ENCODE measurements at regions not wholly inside any gene's neighbourhood (a gene's known extent, or its start where the extent isn't known, plus 50 kb on each side); places are given as distances from the start of the nearest gene placed in this dataset.
A peak's percentile ranks its signal among the peaks of the same experiment; 100 is the strongest.

- peak; percentile 73 for DNase-seq (ENCODE audit: low spot score)
- ATAC-seq, result peak; percentile 96
- H3K4me1 Mint-ChIP-seq, result 0 out of 2 replicates have a peak, but pooled peaks cover 3% of the 10 kb centered on the region
- TF ChIP-seq ATF6 (CRISPR knock-in tag; IDR thresholded peaks at IDR 0.05) (no peak), SMAD4 (CRISPR knock-in tag; IDR thresholded peaks at IDR 0.05) (no peak), EMX1 (CRISPR knock-in tag; IDR thresholded peaks at IDR 0.05) (0 out of 2 replicates have a peak, but pooled peaks have one; percentile 57)
- no peaks in the 10 kb centered on the region for H3K36me3 Mint-ChIP-seq
- POLR2A ChIA-PET, result no interaction called here
- H3K27ac Mint-ChIP-seq, result no peak overlapping the region
- H3K27me3 Mint-ChIP-seq (ENCODE audit: low read depth), result peaks cover 5% of the 10 kb centered on the region
- H3K4me3 Mint-ChIP-seq, result no peak overlapping the region
- CTCF ChIA-PET, result interaction anchor here (0.5 to 3.9 kb wide), 14 partner anchors 12 to 743 kb away, joined by 3 to 50 read pairs (median 3); no protein-coding TSS in a partner anchor
- peaks cover 26% of the 10 kb centered on the region for H3K9me3 Mint-ChIP-seq
Observed at GRCh38 chr5:173396311-173396993, 68.2 kb upstream of the STC2 start.

- no peak overlapping the region for H3K27ac Mint-ChIP-seq
- H3K4me3 Mint-ChIP-seq, result no peak overlapping the region
- peaks cover 23% of the 10 kb centered on the region for H3K9me3 Mint-ChIP-seq
- POLR2A ChIA-PET, result no interaction called here
- CTCF ChIA-PET, result interaction anchor here (0.7 to 3.9 kb wide), 12 partner anchors 12 to 185 kb away, joined by 3 to 50 read pairs (median 3); no protein-coding TSS in a partner anchor
- DNase-seq (ENCODE audit: low spot score) (no peak), ATAC-seq (no peak)
- no peaks in the 10 kb centered on the region for H3K36me3 Mint-ChIP-seq
- H3K4me1 Mint-ChIP-seq, result 0 out of 2 replicates have a peak, but pooled peaks cover 3% of the 10 kb centered on the region
- peaks cover 5% of the 10 kb centered on the region for H3K27me3 Mint-ChIP-seq (ENCODE audit: low read depth)
- no peak for TF ChIP-seq PRDM15 (CRISPR knock-in tag; IDR thresholded peaks at IDR 0.05)
- no peak for TF ChIP-seq MYBL2 (CRISPR knock-in tag; IDR thresholded peaks at IDR 0.05)
Observed at GRCh38 chr5:173395933-173396308, 67.7 kb upstream of the STC2 start.

- H3K27ac Mint-ChIP-seq, result no peak overlapping the region
- no peak overlapping the region for H3K4me3 Mint-ChIP-seq
- ATAC-seq (0 out of 2 replicates have a peak, but pooled peaks have one; percentile 36), DNase-seq (ENCODE audit: low spot score) (peak; percentile 20)
- H3K36me3 Mint-ChIP-seq, result no peaks in the 10 kb centered on the region
- POLR2A ChIA-PET, result no interaction called here
- H3K4me1 Mint-ChIP-seq, result 0 out of 2 replicates have a peak, but pooled peaks cover 3% of the 10 kb centered on the region
- no peak for TF ChIP-seq ZNF512 (CRISPR knock-in tag; IDR thresholded peaks at IDR 0.05; ENCODE audit: borderline replicate concordance)
- TF ChIP-seq GRHL2 (CRISPR knock-in tag; IDR thresholded peaks at IDR 0.05; ENCODE audit: insufficient replicate concordance, severe bottlenecking), result no peak
- TF ChIP-seq ZNF425 (CRISPR knock-in tag; conservative IDR thresholded peaks at IDR 0.05), result no peak
- CTCF ChIA-PET, result interaction anchor here (1.2 to 3.9 kb wide), 6 partner anchors 11 to 186 kb away, joined by 3 to 50 read pairs (median 8); no protein-coding TSS in a partner anchor
- H3K9me3 Mint-ChIP-seq, result peaks cover 23% of the 10 kb centered on the region
- H3K27me3 Mint-ChIP-seq (ENCODE audit: low read depth), result peaks cover 5% of the 10 kb centered on the region
Observed at GRCh38 chr5:173395257-173395932, 67.2 kb upstream of the STC2 start.

Measured in WTC11 (cell line).